GM12878 (cell line): ENCODE measurements at regions not wholly inside any gene's neighbourhood (a gene's known extent, or its start where the extent isn't known, plus 50 kb on each side); places are given as distances from the start of the nearest gene placed in this dataset.

Source experiments
- ATAC-seq: fragments of 200-7000 bp; cut with Tn5 transposase; 3 replicates; pipeline ENCODE4 v1.9.1; 2020; ENCODE audit warnings: mild to moderate bottlenecking, moderate library complexity
- BruUV-seq: library from RNA; stranded (reverse); fragments of 400-500 nt; replicated peaks from 2 replicates; lab custom pipeline; 2021; lab: Mats Ljungman, UMichigan
- CTCF ChIA-PET: fragments of 300-600 bp; sonication (Branson Sonifier 250); formaldehyde crosslinking; extraction: SDS; loops from one replicate; lab custom pipeline; 2021; ENCODE audit warnings: inconsistent platforms; lab: Yijun Ruan, JAX
- POLR2A ChIA-PET: fragments of 350-600 bp; formaldehyde crosslinking; extraction: SDS; loops from one replicate; lab custom pipeline; 2021; ENCODE audit warnings: inconsistent platforms; lab: Charles Lee
- RAD21 ChIA-PET: fragments of 300-600 bp; sonication (Branson Sonifier 250); formaldehyde crosslinking; loops from one replicate; lab custom pipeline; 2023; ENCODE audit warnings: antibody characterized with exemption; ENCODE audit not compliant: unreplicated experiment; lab: Charles Lee
- SMC1A ChIA-PET: fragments of 300-600 bp; sonication (Branson Sonifier 250); formaldehyde crosslinking; loops from one replicate; lab custom pipeline; 2023; ENCODE audit not compliant: unreplicated experiment, uncharacterized antibody; lab: Charles Lee
- DNase-seq: peaks from one replicate; pipeline ENCODE4 v3.0.0-alpha.2; 2011; ENCODE audit warnings: low read depth, low spot score
- FAIRE-seq: peaks from 3 replicates; lab custom pipeline; 2011; peaks lifted over from hg19 to GRCh38; lab: Jason Lieb, UNC
- H2AFZ ChIP-seq: 2 replicates; pipeline ENCODE4 v1.6.0; 2011; ENCODE audit warnings: low read depth, low read length, control low read depth; ENCODE audit not compliant: control insufficient read depth
- H3K27ac ChIP-seq: 2 replicates; pipeline ENCODE4 v1.5.1; 2011; ENCODE audit warnings: control low read depth; ENCODE audit not compliant: control insufficient read depth, insufficient read depth
- H3K27me3 ChIP-seq, 2 experiments: replicated peaks in 1 of 2; 2 replicates each; pipeline versions ENCODE4 v1.6.0 to v1.6.1; 2011; ENCODE audit warnings: low read length in 1 of 2; ENCODE audit not compliant: control insufficient read depth in 2 of 2, insufficient read depth in 2 of 2
- H3K36me3 ChIP-seq, 2 experiments: 2 replicates each; pipeline ENCODE4 v1.5.1; 2011; ENCODE audit warnings: low read length in 1 of 2; ENCODE audit not compliant: control insufficient read depth in 2 of 2, insufficient read depth in 2 of 2
- H3K4me1 ChIP-seq: 2 replicates; pipeline ENCODE4 v1.6.1; 2011; ENCODE audit warnings: mild to moderate bottlenecking, low read length, moderate library complexity, mixed read lengths; ENCODE audit not compliant: control insufficient read depth, insufficient read depth
- H3K4me2 ChIP-seq: 2 replicates; pipeline ENCODE4 v1.6.0; 2011; ENCODE audit warnings: control low read depth; ENCODE audit not compliant: control insufficient read depth, insufficient read depth
- H3K4me3 ChIP-seq: fragments of 200-600 bp; sonication (generic); 2 replicates; pipeline ENCODE4 v1.5.1; 2016
- H3K79me2 ChIP-seq: 2 replicates; pipeline ENCODE4 v1.6.0; 2011; ENCODE audit warnings: low read length; ENCODE audit not compliant: control insufficient read depth, insufficient read depth
- H3K9ac ChIP-seq: 2 replicates; pipeline ENCODE4 v1.8.0; 2011; ENCODE audit warnings: low read length, control low read depth, mixed read lengths; ENCODE audit not compliant: control insufficient read depth, insufficient read depth
- H3K9me3 ChIP-seq: replicated peaks from 3 replicates; pipeline ENCODE4 v1.5.1; 2011; ENCODE audit warnings: mild to moderate bottlenecking, low read length; ENCODE audit not compliant: control insufficient read depth, insufficient read depth
- H4K20me1 ChIP-seq: 2 replicates; pipeline ENCODE4 v1.6.0; 2011; ENCODE audit not compliant: control insufficient read depth, insufficient read depth
- CHD4 ChIP-seq: fragments of 200-600 bp; sonication (generic); IDR thresholded peaks from 2 replicates; pipeline ENCODE4 v1.6.1; 2016; ENCODE audit warnings: mild to moderate bottlenecking
- GABPA ChIP-seq: IDR thresholded peaks from 2 replicates; pipeline ENCODE4 v1.6.1; 2014; ENCODE audit warnings: antibody characterized with exemption, low read depth, mild to moderate bottlenecking, inconsistent platforms
- MYB ChIP-seq: fragments of 150-350 bp; IDR thresholded peaks from 2 replicates; pipeline ENCODE4 v1.6.1; 2014; ENCODE audit warnings: mild to moderate bottlenecking, low read depth, low read length, borderline replicate concordance
- NR2C1 ChIP-seq: fragments of 450-650 bp; IDR thresholded peaks from 2 replicates; pipeline ENCODE4 v1.6.1; 2017; ENCODE audit warnings: antibody characterized with exemption, mild to moderate bottlenecking, moderate library complexity
- POLR2AphosphoS2 ChIP-seq: IDR thresholded peaks from 2 replicates; pipeline ENCODE4 v1.6.1; 2011; ENCODE audit warnings: low read depth, mild to moderate bottlenecking, low read length, improper control_type of control experiment, moderate library complexity
- SUZ12 ChIP-seq: fragments of 200-600 bp; sonication (generic); IDR thresholded peaks from one replicate; pipeline ENCODE4 v1.6.1; 2018; ENCODE audit warnings: antibody characterized with exemption, mild to moderate bottlenecking; ENCODE audit not compliant: unreplicated experiment
- YBX1 ChIP-seq: fragments of 450-650 bp; IDR thresholded peaks from 2 replicates; pipeline ENCODE4 v1.6.1; 2016; ENCODE audit warnings: antibody characterized with exemption
- ZNF207 ChIP-seq: fragments of 450-650 bp; IDR thresholded peaks from 2 replicates; pipeline ENCODE4 v1.6.1; 2014; ENCODE audit warnings: antibody characterized with exemption, mild to moderate bottlenecking, borderline replicate concordance
- ZSCAN29 ChIP-seq: fragments of 450-650 bp; IDR thresholded peaks from 2 replicates; pipeline ENCODE4 v1.6.1; 2017; ENCODE audit warnings: mild to moderate bottlenecking, moderate library complexity
- WGBS: methylation state at CpG from one replicate; pipeline ENCODE4 v1.1.6; 2016; ENCODE audit warnings: low lambda C conversion rate; ENCODE audit not compliant: insufficient replicate concordance, insufficient coverage; ENCODE audit errors: missing lambda C conversion rate; 5-methylcytosine and 5-hydroxymethylcytosine counted together
- in situ Hi-C: fragments of 300-500 bp; cut with MboI; formaldehyde crosslinking; loops from 9 replicates; pipeline ENCODE4 v1.14.3; 2018; ENCODE audit warnings: mixed read lengths
- intact Hi-C: fragments of 100-400 bp; cut with micrococcal nuclease; formaldehyde crosslinking; loops from one replicate; pipeline ENCODE4 v1.14.2; 2022; ENCODE audit not compliant: unreplicated experiment
- TF ChIP-seq, protein P1 (sequence below): fragments of 150-350 bp; IDR thresholded peaks from 2 replicates; pipeline ENCODE4 v1.6.1; 2016; ENCODE audit warnings: low read depth, low read length

GRCh38 chr3:157918402-157918801, 187.8 kb downstream of the SHOX2 start:
- Histone ChIP-seq H2AFZ (no peak overlapping the region), H3K4me2 (no peak overlapping the region), H3K4me1 (no peaks in the 10 kb centered on the region), H3K9ac (no peak overlapping the region), H3K9me3 (no peaks in the 10 kb centered on the region), H3K79me2 (no peaks in the 10 kb centered on the region), H3K4me3 (no peak overlapping the region), H3K27ac (no peak overlapping the region), H3K36me3 (no peaks in the 10 kb centered on the region), H4K20me1 (no peaks in the 10 kb centered on the region), H3K27me3 (no peaks in the 10 kb centered on the region; a peak in 1 of 4 replicates)
- ChIA-PET SMC1A (no interaction called here), RAD21 (no interaction called here), POLR2A (no interaction called here), CTCF (no interaction called here)
- in situ Hi-C loops (no loop called here), intact Hi-C loops (no loop called here)
- no peak for TF ChIP-seq SUZ12
- TF ChIP-seq POLR2AphosphoS2: no peak
- TF ChIP-seq NR2C1: no peak
- no peak for TF ChIP-seq CHD4
- TF ChIP-seq GABPA: no peak
- no peak for TF ChIP-seq ZSCAN29
- TF ChIP-seq, protein P1, sequence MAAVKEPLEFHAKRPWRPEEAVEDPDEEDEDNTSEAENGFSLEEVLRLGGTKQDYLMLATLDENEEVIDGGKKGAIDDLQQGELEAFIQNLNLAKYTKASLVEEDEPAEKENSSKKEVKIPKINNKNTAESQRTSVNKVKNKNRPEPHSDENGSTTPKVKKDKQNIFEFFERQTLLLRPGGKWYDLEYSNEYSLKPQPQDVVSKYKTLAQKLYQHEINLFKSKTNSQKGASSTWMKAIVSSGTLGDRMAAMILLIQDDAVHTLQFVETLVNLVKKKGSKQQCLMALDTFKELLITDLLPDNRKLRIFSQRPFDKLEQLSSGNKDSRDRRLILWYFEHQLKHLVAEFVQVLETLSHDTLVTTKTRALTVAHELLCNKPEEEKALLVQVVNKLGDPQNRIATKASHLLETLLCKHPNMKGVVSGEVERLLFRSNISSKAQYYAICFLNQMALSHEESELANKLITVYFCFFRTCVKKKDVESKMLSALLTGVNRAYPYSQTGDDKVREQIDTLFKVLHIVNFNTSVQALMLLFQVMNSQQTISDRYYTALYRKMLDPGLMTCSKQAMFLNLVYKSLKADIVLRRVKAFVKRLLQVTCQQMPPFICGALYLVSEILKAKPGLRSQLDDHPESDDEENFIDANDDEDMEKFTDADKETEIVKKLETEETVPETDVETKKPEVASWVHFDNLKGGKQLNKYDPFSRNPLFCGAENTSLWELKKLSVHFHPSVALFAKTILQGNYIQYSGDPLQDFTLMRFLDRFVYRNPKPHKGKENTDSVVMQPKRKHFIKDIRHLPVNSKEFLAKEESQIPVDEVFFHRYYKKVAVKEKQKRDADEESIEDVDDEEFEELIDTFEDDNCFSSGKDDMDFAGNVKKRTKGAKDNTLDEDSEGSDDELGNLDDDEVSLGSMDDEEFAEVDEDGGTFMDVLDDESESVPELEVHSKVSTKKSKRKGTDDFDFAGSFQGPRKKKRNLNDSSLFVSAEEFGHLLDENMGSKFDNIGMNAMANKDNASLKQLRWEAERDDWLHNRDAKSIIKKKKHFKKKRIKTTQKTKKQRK: no peak
- no peak for TF ChIP-seq ZNF207
- no peak for TF ChIP-seq MYB
- no peak for TF ChIP-seq YBX1
- 16% methylated on average over 3 of the region's 3 CpGs for WGBS
- no peak for ATAC-seq
- no TSS peak for BruUV-seq
- no peak for FAIRE-seq
- no peak for DNase-seq
